GM21737 (cell line): ENCODE measurements at regions not wholly inside any gene's neighbourhood (a gene's known extent, or its start where the extent isn't known, plus 50 kb on each side); places are given as distances from the start of the nearest gene placed in this dataset.
"Not testable (repeated sequence)": the region's sequence is repeated elsewhere in the genome, so short reads cannot be mapped to it uniquely, and the experiment has no call there.

ENCODE experiments used
- ATAC-seq: cut with Tn5 transposase; IDR thresholded peaks from one replicate; pipeline ENCODE4 v1.9.1; 2021; ENCODE audit warnings: mild to moderate bottlenecking, moderate library complexity; ENCODE audit not compliant: unreplicated experiment

- ATAC-seq: no peak
Observed at GRCh38 chr12:43255522-43256111, 296.4 kb downstream of the ADAMTS20 start.

GRCh38 chr12:43252585-43252984, 299.4 kb downstream of the ADAMTS20 start:
- no peak for ATAC-seq

- ATAC-seq: no peak
Observed at GRCh38 chr12:43245947-43246346, 306.1 kb downstream of the ADAMTS20 start.

- ATAC-seq: no peak
Observed at GRCh38 chr12:43241986-43242385, 310.0 kb downstream of the ADAMTS20 start.

- ATAC-seq: no peak
Observed at GRCh38 chr12:43238281-43238680, 313.7 kb downstream of the ADAMTS20 start.

- ATAC-seq: no peak
Observed at GRCh38 chr12:43237238-43237879, 314.6 kb downstream of the ADAMTS20 start.

GRCh38 chr12:43235721-43236120, 316.3 kb downstream of the ADAMTS20 start:
- ATAC-seq: no peak

GRCh38 chr12:43233861-43234260, 318.1 kb downstream of the ADAMTS20 start:
- no peak for ATAC-seq

GRCh38 chr12:43226151-43226550, 325.9 kb downstream of the ADAMTS20 start:
- no peak for ATAC-seq

GRCh38 chr12:43224190-43224805, 327.7 kb downstream of the ADAMTS20 start:
- not testable (repeated sequence) for ATAC-seq

- ATAC-seq: no peak
Observed at GRCh38 chr12:43222796-43223195, 329.2 kb downstream of the ADAMTS20 start.

GRCh38 chr12:43221216-43221615, 330.8 kb downstream of the ADAMTS20 start:
- ATAC-seq: no peak

- no peak for ATAC-seq
Observed at GRCh38 chr12:43216490-43216889, 335.5 kb downstream of the ADAMTS20 start.

GRCh38 chr12:43214166-43214565, 337.8 kb downstream of the ADAMTS20 start:
- no peak for ATAC-seq

- no peak for ATAC-seq
Observed at GRCh38 chr12:43213608-43214007, 338.4 kb downstream of the ADAMTS20 start.

GRCh38 chr12:43210485-43211192, 341.4 kb downstream of the ADAMTS20 start:
- ATAC-seq: peak; percentile 85

GRCh38 chr12:43208627-43209026, 343.4 kb downstream of the ADAMTS20 start:
- ATAC-seq: no peak

GRCh38 chr12:43208221-43208620, 343.8 kb downstream of the ADAMTS20 start:
- ATAC-seq: no peak

GRCh38 chr12:43206396-43206795, 345.6 kb downstream of the ADAMTS20 start:
- no peak for ATAC-seq

GRCh38 chr12:43198608-43199007, 353.4 kb downstream of the ADAMTS20 start:
- no peak for ATAC-seq

GRCh38 chr12:43196268-43196907, 355.6 kb downstream of the ADAMTS20 start:
- no peak for ATAC-seq
